HG02798 (cell line): ENCODE measurements at regions not wholly inside any gene's neighbourhood (a gene's known extent, or its start where the extent isn't known, plus 50 kb on each side); places are given as distances from the start of the nearest gene placed in this dataset.

Experiments
- ATAC-seq: cut with Tn5 transposase; IDR thresholded peaks from one replicate; pipeline ENCODE4 v1.9.1; 2021; ENCODE audit warnings: mild to moderate bottlenecking; ENCODE audit not compliant: unreplicated experiment, poor library complexity

DNA sequence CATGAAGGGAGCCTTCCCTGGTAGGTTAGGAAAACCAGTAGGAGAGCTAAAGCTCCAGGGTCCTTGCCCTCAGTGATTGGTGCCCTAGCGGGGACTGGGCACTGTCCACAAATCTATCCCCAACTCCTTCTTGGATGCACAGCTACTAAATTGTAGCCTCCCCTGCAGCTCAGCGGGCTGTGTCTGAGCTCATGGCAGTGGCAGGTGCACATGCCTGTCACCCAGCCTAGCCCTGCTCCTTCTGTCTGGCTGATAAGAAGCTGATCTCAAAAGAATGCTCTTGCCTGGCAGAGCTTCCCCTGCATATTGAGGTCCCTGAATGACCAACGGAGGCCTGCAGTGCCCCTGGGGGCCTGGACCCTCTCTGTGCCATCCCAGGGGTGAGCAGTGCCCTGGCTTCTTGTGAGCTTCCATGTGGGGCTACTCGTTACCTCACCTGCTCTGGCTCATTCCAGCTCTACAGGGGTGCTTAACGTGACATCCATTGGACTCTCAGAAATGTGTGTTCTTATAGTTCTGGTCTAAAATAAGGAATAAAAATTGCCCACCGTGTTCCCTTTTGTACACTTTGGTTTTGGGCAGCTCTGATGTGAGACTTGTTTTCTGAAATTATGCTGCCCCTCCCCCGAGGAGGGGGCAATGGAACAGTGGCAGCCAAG lies 59.8 kb upstream of the ANTXRL start:
- no peak for ATAC-seq

DNA sequence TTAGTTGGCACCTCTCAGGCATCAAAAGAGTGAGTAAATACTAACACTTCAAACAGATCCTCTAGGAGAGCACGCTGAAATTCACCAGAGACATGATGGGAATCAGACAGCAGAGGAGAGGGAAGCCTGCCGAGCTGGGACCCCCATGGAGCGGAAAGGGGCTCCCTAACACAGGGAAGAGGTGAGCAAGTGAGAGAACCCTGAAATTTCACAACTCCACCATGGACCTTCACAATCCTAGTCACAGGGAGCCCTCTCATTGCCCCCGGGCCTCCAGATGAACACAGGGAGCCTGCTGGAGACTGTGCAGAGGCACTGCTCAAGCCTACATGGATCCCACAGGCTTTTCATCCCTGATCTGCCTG lies 59.2 kb upstream of the ANTXRL start:
- ATAC-seq, result no peak

DNA sequence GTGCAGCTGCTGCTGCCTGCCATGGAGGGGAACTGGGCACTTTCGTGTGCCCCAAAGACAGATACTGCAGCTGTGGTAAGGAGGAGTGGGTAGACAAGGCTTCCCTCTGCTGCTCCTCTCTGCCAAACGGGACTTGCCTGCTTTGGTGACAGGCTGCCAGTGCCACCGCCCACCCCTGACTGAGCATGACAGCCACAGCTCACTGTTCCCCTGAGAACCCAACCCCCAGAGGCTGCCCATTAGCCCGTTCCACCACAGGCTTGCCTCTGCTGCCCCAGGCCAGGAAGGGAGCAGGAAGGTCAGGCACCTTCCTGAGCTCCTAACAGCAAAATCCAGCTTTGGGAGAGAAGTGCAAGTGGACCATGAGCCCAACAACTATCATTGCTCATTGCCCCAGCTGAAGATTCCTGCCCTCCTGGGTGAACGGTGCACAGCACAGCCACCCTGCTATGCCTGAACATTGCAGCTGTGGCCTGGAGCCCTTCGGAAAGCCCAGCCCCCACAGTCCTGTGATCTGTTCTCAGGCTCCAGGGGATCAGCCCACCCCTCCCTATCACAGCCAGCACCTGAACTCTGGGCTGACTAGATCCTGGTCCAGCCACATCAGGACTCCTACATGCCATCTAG lies 58.7 kb upstream of the ANTXRL start:
- peak; percentile 14 for ATAC-seq

DNA sequence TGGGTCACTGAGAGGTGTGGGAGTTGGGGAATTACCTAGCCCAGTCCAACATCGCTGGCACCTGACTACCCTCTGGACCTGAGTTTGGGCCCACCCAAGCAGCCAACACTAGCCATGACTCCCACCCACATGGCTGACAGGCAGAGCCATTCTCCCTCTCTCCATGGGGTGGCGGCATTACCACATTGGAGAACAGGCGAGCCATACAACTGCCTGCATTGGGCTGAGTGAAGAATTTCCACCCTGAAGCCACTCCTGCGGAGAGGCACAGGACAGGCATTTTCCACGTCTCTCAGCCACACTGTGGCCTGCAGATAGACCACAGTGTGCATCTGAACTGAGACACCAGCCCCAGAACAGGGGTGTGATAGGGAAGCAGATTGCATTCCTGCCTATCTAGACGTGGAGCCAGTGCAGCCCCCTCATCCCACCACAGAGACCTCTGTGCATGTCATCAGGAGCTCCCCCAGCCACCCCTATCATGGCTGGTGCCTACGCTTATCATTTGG lies 58.2 kb upstream of the ANTXRL start:
- ATAC-seq, result peak; percentile 75

DNA sequence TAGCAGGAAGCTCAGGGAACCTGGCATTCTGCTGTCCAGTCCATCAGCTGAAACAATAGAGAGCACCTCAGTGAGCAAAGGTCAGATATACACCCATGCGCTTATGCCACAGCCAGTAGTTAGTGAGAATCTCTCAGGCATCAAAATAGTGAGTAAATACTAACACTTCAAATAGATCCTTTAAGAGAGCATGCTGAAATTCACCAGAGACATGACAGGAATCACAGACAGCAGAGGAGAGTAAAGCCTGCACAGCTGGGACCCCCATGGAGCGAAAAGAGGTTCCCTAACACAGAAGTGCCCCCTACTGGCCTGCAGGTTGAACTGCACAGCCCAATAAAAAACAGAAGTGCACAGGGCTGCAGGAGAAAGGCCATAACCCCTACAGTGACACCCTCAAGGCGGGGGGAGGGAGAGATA lies 57.6 kb upstream of the ANTXRL start:
- no peak for ATAC-seq

DNA sequence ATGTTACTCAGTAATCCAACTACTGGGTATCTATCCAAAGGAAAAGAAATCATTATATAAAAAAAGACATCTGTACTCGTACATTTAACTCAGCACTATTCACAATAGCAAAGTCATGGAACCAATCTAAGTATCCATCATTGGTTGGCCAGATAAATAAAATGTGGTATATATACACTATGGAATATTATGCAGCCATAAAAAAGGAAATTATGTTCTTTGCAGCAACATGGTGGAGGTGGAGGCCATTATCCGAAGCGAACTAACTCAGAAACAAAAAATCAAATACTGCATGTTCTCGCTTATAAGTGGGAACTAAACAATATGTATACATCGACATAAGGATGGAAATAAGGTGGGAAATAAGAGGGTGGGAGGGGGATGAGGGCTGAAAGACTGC lies 56.2 kb upstream of the ANTXRL start:
- ATAC-seq, result no peak

DNA sequence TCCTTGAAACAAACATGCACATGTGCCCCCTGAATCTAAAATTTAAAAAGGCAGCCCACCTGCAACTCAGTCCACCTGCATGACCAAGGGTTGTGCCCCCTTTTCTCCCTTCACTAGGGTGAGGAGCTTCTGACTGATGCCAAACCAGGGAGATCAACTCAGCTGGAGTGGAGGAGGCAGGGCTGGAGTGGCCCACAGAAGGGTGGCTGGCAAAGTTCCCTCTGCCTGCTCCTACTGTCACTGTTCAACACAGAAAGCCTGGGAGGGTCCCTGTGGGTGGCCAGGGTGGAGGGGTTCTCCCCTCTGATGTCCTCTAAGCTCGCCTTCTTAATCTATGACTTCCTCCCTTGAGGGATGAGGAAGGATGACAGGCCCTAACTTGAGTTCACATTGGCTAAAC lies 55.7 kb upstream of the ANTXRL start:
- no peak for ATAC-seq

DNA sequence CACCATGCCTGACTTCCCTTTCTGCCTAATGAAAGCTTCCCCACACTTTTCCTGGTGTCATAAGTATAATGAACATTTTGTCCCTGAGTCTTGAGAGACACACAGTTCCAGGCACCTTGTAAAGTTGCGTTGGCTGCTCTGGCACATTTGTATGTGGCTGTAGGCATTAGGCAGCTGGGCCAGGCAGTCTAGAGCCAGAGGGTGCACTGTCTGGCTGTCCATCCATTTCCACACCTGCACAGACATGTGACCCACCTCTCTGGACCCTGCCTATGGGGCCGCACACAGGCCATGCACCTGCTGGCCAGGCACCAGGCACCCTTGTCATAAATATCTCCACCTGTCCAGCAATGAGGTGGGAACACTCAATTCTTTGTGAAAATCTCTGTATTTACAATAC lies 54.7 kb upstream of the ANTXRL start:
- ATAC-seq, result no peak

DNA sequence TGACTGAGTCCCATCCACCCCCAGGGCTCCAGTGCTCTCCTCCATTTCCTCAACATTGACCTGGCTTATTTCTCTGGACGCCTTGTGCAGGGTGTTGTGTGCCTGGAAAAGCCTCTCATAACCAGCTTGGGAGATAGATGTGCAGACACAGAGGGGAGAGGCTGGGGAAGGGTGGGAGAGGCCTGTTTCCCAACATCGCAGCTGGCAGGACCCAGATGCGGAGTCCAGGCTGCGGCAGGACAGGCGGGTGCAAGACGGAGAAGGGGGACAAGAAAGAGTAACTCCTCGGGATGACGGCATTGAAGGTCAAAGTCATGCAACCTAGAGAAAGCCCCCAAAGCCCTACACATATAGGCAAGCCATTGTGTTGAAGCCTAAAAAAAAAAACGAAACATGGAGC lies 54.1 kb upstream of the ANTXRL start:
- ATAC-seq, result no peak

DNA sequence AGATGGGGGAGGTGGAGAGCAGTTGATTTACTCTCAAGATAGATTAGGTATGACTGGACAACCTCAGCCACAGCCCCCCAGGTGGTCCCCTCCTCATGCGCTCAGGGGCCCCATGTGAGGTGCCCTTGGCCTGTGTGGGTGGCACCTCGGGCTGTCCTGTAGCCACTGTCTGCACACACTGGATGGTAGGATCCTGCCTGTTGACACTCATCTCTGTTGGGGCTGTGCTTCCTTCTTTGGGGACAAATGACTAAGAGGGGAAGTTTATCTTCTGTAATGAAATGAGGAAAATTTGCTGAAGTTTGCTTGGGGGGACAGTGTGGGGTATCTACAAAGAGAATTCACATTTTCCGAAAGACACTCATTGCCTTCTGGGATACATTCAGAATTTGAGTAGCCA lies 53.6 kb upstream of the ANTXRL start:
- no peak for ATAC-seq

DNA sequence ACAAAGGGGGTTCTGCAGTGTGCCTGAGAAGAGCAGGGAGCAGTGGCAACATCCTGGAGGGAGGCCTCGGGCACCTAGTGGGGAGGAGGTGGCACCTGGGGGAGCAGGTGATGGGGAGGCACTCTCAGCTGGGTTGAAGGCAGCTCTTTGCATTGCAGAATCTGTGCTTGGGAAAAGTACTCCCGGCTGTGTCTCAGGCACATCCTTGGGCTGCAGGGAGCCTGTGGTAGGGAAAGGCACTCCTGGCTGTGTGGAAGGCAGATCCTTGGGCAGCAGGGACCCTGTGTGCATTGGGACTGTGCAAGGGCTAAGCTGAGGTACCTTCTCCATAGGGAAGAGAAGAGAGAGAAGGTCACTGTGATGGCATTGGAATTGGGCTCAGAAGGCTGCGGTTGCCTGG lies 52.8 kb upstream of the ANTXRL start:
- no peak for ATAC-seq

DNA sequence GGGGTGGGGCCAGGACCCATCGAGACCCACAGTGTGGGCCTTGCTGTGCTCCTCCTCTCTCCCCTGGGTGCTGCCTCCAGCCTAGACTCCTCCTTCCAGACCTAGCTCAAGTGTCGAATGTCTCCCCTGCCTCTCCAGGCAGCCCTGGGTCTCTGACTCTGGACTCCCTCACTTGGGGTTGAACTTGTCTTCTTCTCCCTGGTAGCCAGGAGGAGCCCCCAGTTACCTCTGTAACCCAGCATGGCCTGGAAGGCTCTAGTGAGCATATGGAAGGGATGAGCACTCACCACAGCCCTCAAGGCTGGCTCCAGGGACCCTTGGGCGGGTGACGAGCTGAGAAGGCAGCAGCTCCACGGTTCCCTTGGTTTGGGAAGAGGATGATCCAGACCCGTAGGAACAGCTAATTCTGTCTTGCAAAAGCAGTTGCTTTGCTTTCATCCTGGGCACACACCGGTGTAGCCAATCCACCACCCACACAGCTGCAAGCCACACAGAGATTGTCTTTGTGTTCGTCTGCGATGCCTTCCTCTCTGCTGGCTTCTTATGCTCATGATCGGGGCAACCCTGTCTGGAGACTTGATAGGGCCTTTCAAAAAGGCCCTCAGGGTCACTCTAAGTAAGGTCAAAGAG lies 52.3 kb upstream of the ANTXRL start:
- ATAC-seq, result no peak

DNA sequence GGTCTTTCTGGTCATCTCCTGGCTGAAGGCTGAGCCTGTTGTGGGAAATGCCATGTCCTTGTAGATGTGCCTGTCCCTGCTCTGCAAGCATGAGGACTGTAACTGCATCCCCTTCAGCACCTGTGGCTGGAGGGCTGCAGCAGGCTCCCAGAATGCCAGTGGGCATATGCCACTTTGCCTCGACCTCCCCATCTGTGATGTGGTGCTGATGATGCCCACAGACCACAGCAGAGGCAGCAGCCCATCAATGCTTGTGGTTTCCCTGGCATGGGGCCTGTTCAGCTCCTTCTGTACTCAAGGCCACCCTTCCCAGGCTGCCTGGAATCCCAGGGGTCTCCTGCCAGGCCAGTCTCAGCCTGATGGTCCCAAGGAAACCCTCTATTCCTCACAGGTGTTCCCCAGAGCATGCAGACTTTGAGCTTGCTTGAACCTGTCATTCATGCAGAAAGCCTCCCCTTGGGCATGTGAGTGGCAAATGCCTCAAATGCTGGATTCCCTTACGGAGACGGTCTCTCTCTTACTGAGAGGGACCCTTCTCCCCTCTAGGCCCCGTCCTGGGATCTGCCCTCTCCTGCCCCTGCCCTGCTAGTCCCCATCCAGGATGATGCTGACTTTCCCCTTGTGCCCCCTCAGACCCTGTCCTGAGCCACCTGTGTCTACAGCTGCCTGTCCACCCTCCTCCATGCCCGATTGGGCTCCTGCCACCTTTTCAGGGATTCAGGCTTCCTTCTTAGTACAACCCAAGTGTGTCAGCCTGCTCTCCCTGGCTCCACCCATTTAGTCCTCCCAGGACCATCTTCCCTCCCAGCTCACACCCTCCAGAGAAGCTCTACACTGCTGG lies 50.9 kb upstream of the ANTXRL start:
- ATAC-seq, result no peak

DNA sequence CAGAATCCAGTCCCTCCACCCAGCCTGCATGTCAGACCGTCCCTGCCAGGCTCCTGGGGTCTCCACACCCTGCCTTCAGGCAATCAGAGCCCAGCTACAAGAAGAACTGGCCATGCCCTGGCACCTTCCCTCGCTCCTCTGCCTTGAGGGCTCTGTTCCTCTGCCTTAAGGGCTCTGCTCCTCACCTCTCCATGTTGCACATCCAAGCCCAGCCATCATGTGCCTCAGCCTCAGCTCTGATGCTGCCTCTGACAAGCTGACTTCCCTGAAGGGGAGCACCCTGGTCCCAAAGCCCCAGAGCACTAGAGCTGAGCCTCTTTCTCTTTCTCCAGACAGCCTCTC lies 50.3 kb upstream of the ANTXRL start:
- no peak for ATAC-seq

DNA sequence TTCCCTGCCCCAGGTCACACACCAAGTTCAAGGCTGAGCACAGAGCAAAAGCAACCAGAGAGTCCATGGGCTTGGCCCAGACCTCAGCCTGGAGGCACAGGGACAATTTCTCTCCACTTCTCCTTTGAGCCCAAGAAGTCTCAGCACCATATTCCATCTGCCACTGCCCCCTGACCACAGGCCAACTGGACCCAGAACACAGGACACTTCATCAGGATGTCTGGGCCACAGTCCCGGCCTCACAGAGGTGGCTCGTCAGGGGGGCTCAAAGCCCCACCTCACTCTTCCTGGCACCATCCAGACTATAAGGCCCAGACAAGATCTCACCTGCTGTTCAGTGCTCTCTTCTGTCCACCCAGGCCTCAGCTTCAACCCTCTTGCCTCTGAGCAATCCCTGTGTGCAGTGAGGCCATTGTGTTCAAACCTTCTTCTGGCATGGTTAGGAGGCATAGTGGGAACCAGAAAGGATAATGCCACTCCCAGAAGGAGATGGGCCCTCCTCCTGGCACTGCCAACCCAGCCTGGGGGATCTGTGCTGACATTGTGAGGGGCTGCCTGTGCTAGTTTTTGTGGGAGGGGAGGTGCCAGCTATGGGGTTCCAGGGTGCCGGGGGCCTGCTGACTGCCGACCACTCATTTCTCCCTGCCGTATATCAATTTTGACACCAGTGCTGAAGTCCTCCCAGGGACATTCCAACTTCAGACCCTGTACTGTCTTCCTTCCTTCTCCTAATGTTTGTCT lies 49.7 kb upstream of the ANTXRL start:
- no peak for ATAC-seq
